ENCODE measurements at regions not wholly inside any gene's neighbourhood (a gene's known extent, or its start where the extent isn't known, plus 50 kb on each side); places are given as distances from the start of the nearest gene placed in this dataset.

GRCh38 chr18:56495884-56496283 lies 142.5 kb downstream of the TXNL1 start:
- H3K27ac ChIP-seq (ENCODE audit: low read depth, low read length, poor library complexity, severe bottlenecking) = no peak overlapping the region
- TF ChIP-seq EZH2 (IDR thresholded peaks at IDR 0.05; ENCODE audit: borderline replicate concordance, low read length) (no peak), CTCF (IDR thresholded peaks at IDR 0.05; ENCODE audit: low read length) (no peak)
- H2AFZ ChIP-seq (ENCODE audit: low read length) = no peak overlapping the region
- H3K27me3 ChIP-seq (ENCODE audit: insufficient read depth, low read length) = no peaks in the 10 kb centered on the region
- no peaks in the 10 kb centered on the region for H3K79me2 ChIP-seq (ENCODE audit: insufficient read depth, low read length)
- no peaks in the 10 kb centered on the region for H3F3A ChIP-seq (ENCODE audit: insufficient read depth, low read length)
- H3K4me3 ChIP-seq (ENCODE audit: low read depth, low read length, poor library complexity, severe bottlenecking) = no peak overlapping the region
- H4K20me1 ChIP-seq (ENCODE audit: insufficient read depth, low read length) = no peaks in the 10 kb centered on the region
- H3K36me3 ChIP-seq (ENCODE audit: insufficient read depth, low read length) = no peaks in the 10 kb centered on the region
- no peak overlapping the region for H3K9ac ChIP-seq (ENCODE audit: low read length)
- no peaks in the 10 kb centered on the region for H3K4me1 ChIP-seq (ENCODE audit: insufficient read depth, low read length, severe bottlenecking)
- no peaks in the 10 kb centered on the region for H3K9me3 ChIP-seq (ENCODE audit: low read length)
- no peak overlapping the region for H3K4me2 ChIP-seq (ENCODE audit: low read length)
- H3K9me2 ChIP-seq (ENCODE audit: low read depth, low read length) = no peaks in the 10 kb centered on the region

DNA sequence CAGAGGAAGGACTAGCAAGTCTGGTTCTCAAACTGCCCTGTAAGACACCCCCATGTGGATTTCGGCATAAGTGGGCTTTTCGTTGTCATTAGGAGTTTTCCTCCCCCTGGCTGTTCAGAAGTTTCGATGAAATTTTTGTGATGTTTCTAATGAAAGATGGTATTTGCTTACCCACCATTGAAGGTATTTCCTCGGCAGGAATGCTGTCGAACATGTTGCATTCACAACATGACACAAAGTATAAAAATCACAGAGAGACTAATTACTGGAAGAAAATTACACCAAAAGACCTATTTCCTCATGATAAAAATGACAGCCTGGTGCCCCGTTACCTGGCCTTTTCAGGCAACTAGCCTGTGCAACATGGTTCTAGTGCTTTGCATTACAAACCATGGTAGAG lies 144.9 kb downstream of the TXNL1 start:
- Histone ChIP-seq H3F3A (ENCODE audit: insufficient read depth, low read length) (no peaks in the 10 kb centered on the region), H3K9ac (ENCODE audit: low read length) (no peak overlapping the region)

GRCh38 chr18:56492136-56492535 lies 146.3 kb downstream of the TXNL1 start:
- Histone ChIP-seq H3K27ac (ENCODE audit: low read depth, low read length, poor library complexity, severe bottlenecking) (no peak overlapping the region), H3K4me2 (ENCODE audit: low read length) (no peak overlapping the region), H3F3A (ENCODE audit: insufficient read depth, low read length) (no peaks in the 10 kb centered on the region), H3K27me3 (ENCODE audit: insufficient read depth, low read length) (no peaks in the 10 kb centered on the region), H3K4me3 (ENCODE audit: low read depth, low read length, poor library complexity, severe bottlenecking) (no peak overlapping the region), H3K9me2 (ENCODE audit: low read depth, low read length) (no peaks in the 10 kb centered on the region), H2AFZ (ENCODE audit: low read length) (no peak overlapping the region), H3K79me2 (ENCODE audit: insufficient read depth, low read length) (no peaks in the 10 kb centered on the region), H3K36me3 (ENCODE audit: insufficient read depth, low read length) (no peaks in the 10 kb centered on the region), H3K4me1 (ENCODE audit: insufficient read depth, low read length, severe bottlenecking) (no peaks in the 10 kb centered on the region), H3K9ac (ENCODE audit: low read length) (no peak overlapping the region), H4K20me1 (ENCODE audit: insufficient read depth, low read length) (no peaks in the 10 kb centered on the region), H3K9me3 (ENCODE audit: low read length) (no peaks in the 10 kb centered on the region)
- TF ChIP-seq CTCF (IDR thresholded peaks at IDR 0.05; ENCODE audit: low read length) (no peak), EZH2 (IDR thresholded peaks at IDR 0.05; ENCODE audit: borderline replicate concordance, low read length) (no peak)

More for the DNA sequence above, 144.9 kb downstream of the TXNL1 start:
- Histone ChIP-seq H3K27ac (ENCODE audit: low read depth, low read length, poor library complexity, severe bottlenecking) (no peak overlapping the region), H3K9me3 (ENCODE audit: low read length) (no peaks in the 10 kb centered on the region), H3K9me2 (ENCODE audit: low read depth, low read length) (no peaks in the 10 kb centered on the region), H2AFZ (ENCODE audit: low read length) (no peak overlapping the region), H3K4me3 (ENCODE audit: low read depth, low read length, poor library complexity, severe bottlenecking) (no peak overlapping the region), H3K4me2 (ENCODE audit: low read length) (no peak overlapping the region), H3K79me2 (ENCODE audit: insufficient read depth, low read length) (no peaks in the 10 kb centered on the region), H3K27me3 (ENCODE audit: insufficient read depth, low read length) (no peaks in the 10 kb centered on the region), H3K36me3 (ENCODE audit: insufficient read depth, low read length) (no peaks in the 10 kb centered on the region), H3K4me1 (ENCODE audit: insufficient read depth, low read length, severe bottlenecking) (no peaks in the 10 kb centered on the region), H4K20me1 (ENCODE audit: insufficient read depth, low read length) (no peaks in the 10 kb centered on the region)
- no peak for TF ChIP-seq EZH2 (IDR thresholded peaks at IDR 0.05; ENCODE audit: borderline replicate concordance, low read length)
- no peak for TF ChIP-seq CTCF (IDR thresholded peaks at IDR 0.05; ENCODE audit: low read length)

Measured in OCI-LY1 (cell line).